ENCODE measurements at regions not wholly inside any gene's neighbourhood (a gene's known extent, or its start where the extent isn't known, plus 50 kb on each side); places are given as distances from the start of the nearest gene placed in this dataset.
A peak's percentile ranks its signal among the peaks of the same experiment; 100 is the strongest.

GRCh38 chr2:3001615-3002560 lies 375.7 kb downstream of the EIPR1 start:
- no peaks in the 10 kb centered on the region for H3K27me3 ChIP-seq
- H3K4me1 ChIP-seq = peaks cover 9% of the 10 kb centered on the region
- no peaks in the 10 kb centered on the region for H3K9me3 ChIP-seq
- DNase-seq = peak; percentile 74
- TF ChIP-seq, protein P1, sequence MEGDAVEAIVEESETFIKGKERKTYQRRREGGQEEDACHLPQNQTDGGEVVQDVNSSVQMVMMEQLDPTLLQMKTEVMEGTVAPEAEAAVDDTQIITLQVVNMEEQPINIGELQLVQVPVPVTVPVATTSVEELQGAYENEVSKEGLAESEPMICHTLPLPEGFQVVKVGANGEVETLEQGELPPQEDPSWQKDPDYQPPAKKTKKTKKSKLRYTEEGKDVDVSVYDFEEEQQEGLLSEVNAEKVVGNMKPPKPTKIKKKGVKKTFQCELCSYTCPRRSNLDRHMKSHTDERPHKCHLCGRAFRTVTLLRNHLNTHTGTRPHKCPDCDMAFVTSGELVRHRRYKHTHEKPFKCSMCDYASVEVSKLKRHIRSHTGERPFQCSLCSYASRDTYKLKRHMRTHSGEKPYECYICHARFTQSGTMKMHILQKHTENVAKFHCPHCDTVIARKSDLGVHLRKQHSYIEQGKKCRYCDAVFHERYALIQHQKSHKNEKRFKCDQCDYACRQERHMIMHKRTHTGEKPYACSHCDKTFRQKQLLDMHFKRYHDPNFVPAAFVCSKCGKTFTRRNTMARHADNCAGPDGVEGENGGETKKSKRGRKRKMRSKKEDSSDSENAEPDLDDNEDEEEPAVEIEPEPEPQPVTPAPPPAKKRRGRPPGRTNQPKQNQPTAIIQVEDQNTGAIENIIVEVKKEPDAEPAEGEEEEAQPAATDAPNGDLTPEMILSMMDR (IDR thresholded peaks at IDR 0.05; ENCODE audit: low read depth, low read length) = peak; percentile 86
- peak overlapping the region; percentile 48 for H3K4me3 ChIP-seq (ENCODE audit: low read depth, low read length)
- no peaks in the 10 kb centered on the region for H3K36me3 ChIP-seq

DNA sequence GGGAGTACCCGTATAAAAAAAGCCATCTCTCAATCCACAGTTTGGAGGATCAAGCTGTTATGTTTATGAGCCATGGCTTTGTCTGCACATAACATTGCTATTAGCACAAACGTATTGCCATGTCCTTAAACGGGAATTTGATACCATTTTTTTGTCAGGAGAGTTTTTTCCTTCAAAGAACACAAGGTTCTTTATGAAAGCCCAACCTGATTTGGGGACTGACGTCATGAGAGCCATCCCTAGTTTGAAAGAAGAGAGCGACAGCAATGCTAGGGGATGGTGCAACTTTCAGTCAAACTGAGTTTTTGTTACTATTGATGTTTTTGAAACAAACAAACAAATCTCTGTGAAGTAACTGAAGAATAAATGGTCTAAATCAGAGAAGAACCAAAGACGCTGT lies 376.6 kb downstream of the EIPR1 start:
- no peaks in the 10 kb centered on the region for H3K27me3 ChIP-seq

GRCh38 chr2:3000125-3000524 lies 377.5 kb downstream of the EIPR1 start:
- TF ChIP-seq, protein P1 (IDR thresholded peaks at IDR 0.05; ENCODE audit: low read depth, low read length) = no peak
- Histone ChIP-seq H3K27me3 (no peaks in the 10 kb centered on the region), H3K9me3 (no peaks in the 10 kb centered on the region), H3K36me3 (no peaks in the 10 kb centered on the region), H3K4me1 (peaks cover 9% of the 10 kb centered on the region), H3K4me3 (ENCODE audit: low read depth, low read length) (no peak overlapping the region)
- no peak for DNase-seq

More for the DNA sequence above, 376.6 kb downstream of the EIPR1 start:
- Histone ChIP-seq H3K36me3 (no peaks in the 10 kb centered on the region), H3K4me3 (ENCODE audit: low read depth, low read length) (no peak overlapping the region), H3K4me1 (peaks cover 9% of the 10 kb centered on the region), H3K9me3 (no peaks in the 10 kb centered on the region)
- TF ChIP-seq, protein P1 (IDR thresholded peaks at IDR 0.05; ENCODE audit: low read depth, low read length) = no peak
- DNase-seq = no peak

- no peak for DNase-seq
- TF ChIP-seq, protein P1 (IDR thresholded peaks at IDR 0.05; ENCODE audit: low read depth, low read length) = no peak
- Histone ChIP-seq H3K9me3 (no peaks in the 10 kb centered on the region), H3K27me3 (no peaks in the 10 kb centered on the region), H3K4me1 (peaks cover 9% of the 10 kb centered on the region), H3K36me3 (no peaks in the 10 kb centered on the region), H3K4me3 (ENCODE audit: low read depth, low read length) (no peak overlapping the region)
Observed at GRCh38 chr2:2998971-2999370, 378.6 kb downstream of the EIPR1 start.

- H3K36me3 ChIP-seq = no peaks in the 10 kb centered on the region
- no peaks in the 10 kb centered on the region; the same call in 1 of the 2 replicates for H3K9me3 ChIP-seq
- H3K27me3 ChIP-seq = no peaks in the 10 kb centered on the region
- peak; percentile 39 for DNase-seq
- TF ChIP-seq, protein P1 (IDR thresholded peaks at IDR 0.05; ENCODE audit: low read depth, low read length) = no peak
- no peak overlapping the region for H3K4me3 ChIP-seq (ENCODE audit: low read depth, low read length)
- peaks cover 11% of the 10 kb centered on the region for H3K4me1 ChIP-seq
Observed at GRCh38 chr2:2993172-2993692, 384.4 kb downstream of the EIPR1 start.

DNA sequence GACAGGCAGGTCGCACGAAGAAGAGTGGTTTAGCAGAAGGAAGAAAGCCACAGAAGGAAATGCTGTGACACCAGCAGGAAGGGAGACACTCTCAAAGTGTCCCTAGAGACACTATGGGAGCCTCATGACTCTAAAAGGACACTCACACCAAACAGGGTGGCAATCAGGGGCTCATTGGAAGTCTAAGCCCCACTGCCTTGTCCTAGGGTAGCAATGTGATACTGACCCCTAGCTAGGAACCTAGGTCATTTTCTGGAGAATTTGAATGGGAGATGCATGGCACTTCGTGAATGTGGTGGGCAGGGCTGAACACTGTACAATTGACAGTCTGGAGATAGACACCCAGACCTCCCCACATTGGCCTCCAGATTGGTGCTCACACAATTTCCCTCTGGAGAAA lies 385.0 kb downstream of the EIPR1 start:
- H3K27me3 ChIP-seq = no peaks in the 10 kb centered on the region
- H3K36me3 ChIP-seq = no peaks in the 10 kb centered on the region
- no peak overlapping the region for H3K4me3 ChIP-seq (ENCODE audit: low read depth, low read length)
- peaks cover 11% of the 10 kb centered on the region for H3K4me1 ChIP-seq
- TF ChIP-seq, protein P1 (IDR thresholded peaks at IDR 0.05; ENCODE audit: low read depth, low read length) = peak; percentile 39
- no peak for DNase-seq
- no peaks in the 10 kb centered on the region; the same call in 1 of the 2 replicates for H3K9me3 ChIP-seq

All from BE2C (cell line).